HepG2 (cell line): ENCODE measurements at regions not wholly inside any gene's neighbourhood (a gene's known extent, or its start where the extent isn't known, plus 50 kb on each side); places are given as distances from the start of the nearest gene placed in this dataset.

ENCODE experiments used
- ATAC-seq: fragments of 200-7000 bp; cut with Tn5 transposase; 3 replicates; pipeline ENCODE4 v1.9.1; 2020; ENCODE audit warnings: mild to moderate bottlenecking, moderate library complexity
- BruUV-seq: library from RNA; stranded (reverse); fragments of 400-500 nt; replicated peaks from 2 replicates; lab custom pipeline; 2021; lab: Mats Ljungman, UMichigan
- CTCF ChIA-PET: fragments of 300-600 bp; formaldehyde crosslinking; extraction: SDS; loops from one replicate; lab custom pipeline; 2021; ENCODE audit warnings: low total read pairs, inconsistent platforms, low intra/inter-chr PET ratio; lab: Yijun Ruan, JAX
- POLR2A ChIA-PET: fragments of 350-600 bp; sonication (Branson Sonifier 250); formaldehyde crosslinking; loops from one replicate; lab custom pipeline; 2020; ENCODE audit warnings: antibody characterized with exemption, inconsistent platforms; lab: Yijun Ruan, JAX
- DNase-seq: peaks from one replicate; pipeline ENCODE4 v3.0.0-alpha.2; 2015; ENCODE audit warnings: low spot score
- FAIRE-seq: peaks from 3 replicates; lab custom pipeline; 2011; peaks lifted over from hg19 to GRCh38; lab: Jason Lieb, UNC
- H2AFZ ChIP-seq: one replicate; pipeline ENCODE4 v1.6.1; 2011; ENCODE audit warnings: low read length, inconsistent platforms
- H3K27ac ChIP-seq: fragments of 300-600 bp; 3 replicates; pipeline ENCODE4 v1.8.0; 2011; ENCODE audit warnings: mixed run types, mild to moderate bottlenecking, mixed read lengths, low read length, inconsistent platforms; ENCODE audit not compliant: insufficient read depth; ENCODE audit errors: extremely low read length
- H3K27me3 ChIP-seq, 2 experiments: fragments of 200-600 bp in 1 of 2; 2 replicates in 1 of 2; 3 replicates in 1 of 2; pipeline versions ENCODE4 v1.6.0 to v1.8.0; 2011; ENCODE audit warnings: low read length in 2 of 2, mild to moderate bottlenecking in 2 of 2, moderate library complexity in 2 of 2, inconsistent platforms in 1 of 2; ENCODE audit not compliant: insufficient read depth in 2 of 2, control insufficient read depth in 1 of 2
- H3K36me3 ChIP-seq, 2 experiments: fragments of 200-600 bp in 1 of 2; replicated peaks in 1 of 2; 2 replicates in 1 of 2; 3 replicates in 1 of 2; pipeline versions ENCODE4 v1.5.1 to v1.8.0; 2011; ENCODE audit warnings: low read length in 2 of 2, inconsistent platforms in 1 of 2; ENCODE audit not compliant: insufficient read depth in 2 of 2, control insufficient read depth in 1 of 2
- H3K4me1 ChIP-seq: 2 replicates; pipeline ENCODE4 v1.5.1; 2012; ENCODE audit warnings: low read length, inconsistent platforms; ENCODE audit not compliant: insufficient read depth
- H3K4me2 ChIP-seq: 2 replicates; pipeline ENCODE4 v1.6.0; 2011; ENCODE audit warnings: low read depth, low read length, inconsistent platforms
- H3K4me3 ChIP-seq, 3 experiments: fragments of 200-600 bp in 1 of 3; sonication (generic), shearing (Covaris generic) in 1 of 3; replicated peaks in 1 of 3; 2 replicates each; pipeline ENCODE4 v1.5.1; 2011 to 2016; ENCODE audit warnings: low read length in 3 of 3, inconsistent platforms in 2 of 3, low read depth in 2 of 3, mild to moderate bottlenecking in 2 of 3, control low read depth in 1 of 3, mixed read lengths in 1 of 3; ENCODE audit not compliant: insufficient read depth in 1 of 3
- H3K79me2 ChIP-seq: one replicate; pipeline ENCODE4 v1.6.1; 2011; ENCODE audit warnings: low read length, inconsistent platforms; ENCODE audit not compliant: insufficient read depth
- H3K9ac ChIP-seq: 2 replicates; pipeline ENCODE4 v1.6.0; 2011; ENCODE audit warnings: mild to moderate bottlenecking, low read depth, low read length, inconsistent platforms; ENCODE audit not compliant: insufficient read depth
- H3K9me3 ChIP-seq: 2 replicates; pipeline ENCODE4 v1.5.1; 2012; ENCODE audit warnings: mild to moderate bottlenecking, low read length
- H4K20me1 ChIP-seq: 2 replicates; pipeline ENCODE4 v1.6.0; 2011; ENCODE audit warnings: inconsistent platforms, mild to moderate bottlenecking, low read length, moderate library complexity; ENCODE audit not compliant: insufficient read depth
- CREB3 ChIP-seq: sonication (generic); formaldehyde crosslinking; IDR thresholded peaks from 2 replicates; pipeline ENCODE4 v1.5.0; 2020; ENCODE audit warnings: missing genetic modification reagents
- GABPA ChIP-seq, 2 experiments: IDR thresholded peaks; 2 replicates each; pipeline ENCODE4 v1.6.1; 2011 to 2016; ENCODE audit warnings: low read depth in 2 of 2, low read length in 1 of 2, missing biosample characterization in 1 of 2, missing genetic modification characterization in 1 of 2
- KLF11 ChIP-seq: IDR thresholded peaks from 2 replicates; pipeline ENCODE4 v1.6.1; 2016; ENCODE audit warnings: missing compliant biosample characterization
- MIER3 ChIP-seq: IDR thresholded peaks from 2 replicates; pipeline ENCODE4 v1.6.1; 2016; ENCODE audit warnings: missing compliant biosample characterization, borderline replicate concordance
- NCOA1 ChIP-seq: sonication (generic); formaldehyde crosslinking; IDR thresholded peaks from 2 replicates; pipeline ENCODE4 v1.9.0; 2021; ENCODE audit warnings: missing genetic modification reagents
- PITX1 ChIP-seq: sonication (generic); formaldehyde crosslinking; IDR thresholded peaks from 2 replicates; pipeline ENCODE4 v1.5.1; 2020; ENCODE audit warnings: mild to moderate bottlenecking, missing genetic modification reagents
- PRDM10 ChIP-seq: sonication (generic); formaldehyde crosslinking; IDR thresholded peaks from 2 replicates; pipeline ENCODE4 v1.4.0; 2020; ENCODE audit warnings: low read depth, missing genetic modification reagents
- SALL2 ChIP-seq: sonication (generic); formaldehyde crosslinking; IDR thresholded peaks from 2 replicates; pipeline ENCODE4 v1.8.1; 2023; ENCODE audit warnings: mild to moderate bottlenecking, missing genetic modification reagents, inconsistent platforms
- SIX4 ChIP-seq: sonication (generic); formaldehyde crosslinking; IDR thresholded peaks from 2 replicates; pipeline ENCODE4 v1.4.0; 2020; ENCODE audit warnings: missing genetic modification reagents
- SP5 ChIP-seq: IDR thresholded peaks from 2 replicates; pipeline ENCODE4 v1.6.1; 2016; ENCODE audit warnings: low read depth, borderline replicate concordance
- SRSF1 ChIP-seq: fragments of 200-400 bp; formaldehyde crosslinking; optimal IDR thresholded peaks from 2 replicates; pipeline ENCODE3; 2017; ENCODE audit warnings: mild to moderate bottlenecking, low read depth, low read length, moderate library complexity
- TGIF2 ChIP-seq: IDR thresholded peaks from 2 replicates; pipeline ENCODE4 v1.6.1; 2016; ENCODE audit warnings: control low read depth, missing compliant biosample characterization
- ZNF512B ChIP-seq: sonication (generic); formaldehyde crosslinking; IDR thresholded peaks from 2 replicates; pipeline ENCODE4 v1.5.1; 2020; ENCODE audit warnings: missing genetic modification reagents, mild to moderate bottlenecking, borderline replicate concordance
- ZNF563 ChIP-seq: sonication (generic); formaldehyde crosslinking; IDR thresholded peaks from 2 replicates; pipeline ENCODE4 v1.8.0; 2022; ENCODE audit warnings: mild to moderate bottlenecking, moderate library complexity, missing genetic modification reagents
- ZNF713 ChIP-seq: sonication (generic); formaldehyde crosslinking; IDR thresholded peaks from 2 replicates; pipeline ENCODE4 v1.4.0; 2020; ENCODE audit warnings: mild to moderate bottlenecking, missing genetic modification reagents
- in situ Hi-C: cut with HindIII; loops from 2 replicates; pipeline ENCODE4 v1.10.0; 2017; ENCODE audit warnings: low pct_unique_long_range_greater_than_20kb; ENCODE audit not compliant: extremely low pct_ligation_motif_present
- intact Hi-C: fragments of 100-400 bp; cut with micrococcal nuclease; formaldehyde crosslinking; loops from one replicate; pipeline ENCODE4 v1.10.0; 2022; ENCODE audit not compliant: unreplicated experiment

GRCh38 chr3:106745344-106746168 is 631.7 kb upstream of the CCDC54 start (continued):
- no peak for TF ChIP-seq PRDM10 (CRISPR knock-in tag)
- TF ChIP-seq SP5 (CRISPR knock-in tag), result no peak
- no peak for TF ChIP-seq ZNF713

- DNase-seq (no peak), ATAC-seq (no peak), FAIRE-seq (no peak)
- Histone ChIP-seq H3K9ac (no peak overlapping the region), H3K4me3 (no peak overlapping the region), H3K4me1 (no peaks in the 10 kb centered on the region), H3K27me3 (no peaks in the 10 kb centered on the region), H3K27ac (no peak overlapping the region), H2AFZ (no peak overlapping the region), H3K4me2 (no peak overlapping the region), H3K9me3 (no peaks in the 10 kb centered on the region), H4K20me1 (no peaks in the 10 kb centered on the region), H3K79me2 (no peaks in the 10 kb centered on the region), H3K36me3 (no peaks in the 10 kb centered on the region)
- intact Hi-C loops (no loop called here), in situ Hi-C loops (no loop called here)
- BruUV-seq, result no TSS peak
- CTCF ChIA-PET, result no interaction called here
- TF ChIP-seq CREB3 (CRISPR knock-in tag) (no peak), ZNF563 (CRISPR knock-in tag) (no peak), ZNF512B (CRISPR knock-in tag) (no peak), PITX1 (CRISPR knock-in tag) (no peak), GABPA (IDR thresholded peaks at IDR 0.05; ENCODE audit: low read depth, low read length) (no peak), GABPA (CRISPR knock-in tag; IDR thresholded peaks at IDR 0.05; ENCODE audit: low read depth) (no peak), SALL2 (CRISPR knock-in tag) (no peak), SIX4 (CRISPR knock-in tag) (no peak), NCOA1 (CRISPR knock-in tag) (no peak), KLF11 (CRISPR knock-in tag) (no peak), SRSF1 (no peak), MIER3 (no peak), TGIF2 (no peak)
- POLR2A ChIA-PET, result no interaction called here
Observed at GRCh38 chr3:106746286-106746685, 631.0 kb upstream of the CCDC54 start.
